Kidney (tissue), 13 donors: ENCODE measurements at regions not wholly inside any gene's neighbourhood (a gene's known extent, or its start where the extent isn't known, plus 50 kb on each side); places are given as distances from the start of the nearest gene placed in this dataset.

Source experiments
- DNase-seq, 5 donors: peaks; one replicate each; pipeline ENCODE4 v3.0.0-alpha.2; 2013 to 2020
- FAIRE-seq: peaks from 2 replicates; lab custom pipeline; 2012; peaks lifted over from hg19 to GRCh38; lab: Jason Lieb, UNC
- H3K27ac ChIP-seq, 2 donors: one replicate each; pipeline ENCODE4 v1.7.0; 2013; ENCODE audit warnings: low read depth in 2 of 2, low read length in 2 of 2, inconsistent platforms in 1 of 2
- H3K27me3 ChIP-seq: one replicate; pipeline ENCODE4 v1.7.1; 2013; ENCODE audit warnings: low read length, inconsistent platforms; ENCODE audit not compliant: control insufficient read depth, insufficient read depth
- H3K36me3 ChIP-seq, 3 donors: one replicate each; pipeline versions ENCODE4 v1.7.0 to v1.7.1; 2013; ENCODE audit warnings: low read length in 3 of 3, control low read depth in 1 of 3, inconsistent platforms in 1 of 3; ENCODE audit not compliant: insufficient read depth in 3 of 3, control insufficient read depth in 2 of 3
- H3K4me1 ChIP-seq, 3 donors: one replicate each; pipeline versions ENCODE4 v1.7.0 to v1.7.1; 2013; ENCODE audit warnings: low read length in 3 of 3, inconsistent platforms in 1 of 3, low read depth in 1 of 3; ENCODE audit not compliant: control insufficient read depth in 2 of 3, insufficient read depth in 2 of 3
- H3K4me3 ChIP-seq, 3 donors: one replicate each; pipeline versions ENCODE4 v1.7.0 to v1.8.1; 2013; ENCODE audit warnings: low read length in 3 of 3, control low read depth in 1 of 3, inconsistent platforms in 1 of 3
- H3K9ac ChIP-seq, 3 donors: one replicate each; pipeline versions ENCODE4 v1.7.0 to v1.7.1; 2013; ENCODE audit warnings: low read length in 3 of 3, control low read depth in 1 of 3, inconsistent platforms in 1 of 3
- H3K9me3 ChIP-seq, 3 donors: one replicate each; pipeline versions ENCODE4 v1.7.0 to v1.7.1; 2013; ENCODE audit warnings: low read length in 3 of 3, control low read depth in 1 of 3, inconsistent platforms in 1 of 3; ENCODE audit not compliant: control insufficient read depth in 2 of 3, insufficient read depth in 1 of 3
- CTCF ChIP-seq: IDR thresholded peaks from 3 replicates; pipeline ENCODE4 v1.5.1; 2012; ENCODE audit warnings: mild to moderate bottlenecking, moderate library complexity, borderline replicate concordance; ENCODE audit not compliant: insufficient read depth; ENCODE audit errors: extremely low read depth
- intact Hi-C: fragments of 100-400 bp; cut with DNase I; formaldehyde crosslinking; loops from one replicate; pipeline ENCODE4 v1.11.1; 2022
- donor health status: control.
- donor health status: control.
- donor health status: control.
- donor health status: control.
- donor health status: control.
- donor health status: DM: yes; HTN: yes; CAD: no.
- donor health status: Normal renal cell carcinoma (clear cell type).

DNA sequence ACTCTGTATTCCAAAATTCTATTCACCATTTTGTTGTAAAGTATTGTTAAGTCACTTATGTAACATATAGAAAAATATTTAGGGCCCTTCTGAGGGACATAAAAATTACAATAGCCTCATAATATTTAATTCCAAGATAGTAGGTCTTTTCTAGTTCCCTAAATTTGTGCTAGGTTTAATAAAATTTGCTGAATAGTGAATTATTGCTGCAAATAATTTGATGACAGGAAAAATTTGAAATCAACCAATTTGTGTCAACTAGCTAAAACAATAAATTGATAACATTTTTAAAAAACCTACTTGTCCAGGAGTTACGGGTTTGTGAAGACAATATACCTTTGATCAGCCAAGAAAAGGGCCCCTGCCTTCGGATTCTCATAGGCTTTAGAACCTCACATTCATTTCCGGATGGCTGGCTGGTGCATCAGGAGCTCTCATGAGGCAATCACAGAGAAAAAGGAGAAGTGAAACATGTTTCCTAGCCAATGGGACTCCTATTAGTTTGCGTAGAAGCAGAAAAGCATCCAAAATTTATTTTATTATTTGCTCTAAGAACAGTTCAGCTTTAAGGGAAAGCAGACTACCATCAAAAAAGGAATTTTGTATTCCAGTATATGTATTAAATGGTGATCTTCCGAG, 177.2 kb downstream of the LRRC3B start:
- intact Hi-C loops, result no loop called here
- no peaks in the 10 kb centered on the region for H3K36me3 ChIP-seq
- no peak overlapping the region for H3K9ac ChIP-seq
- no peaks in the 10 kb centered on the region for H3K27me3 ChIP-seq
- no peak overlapping the region for H3K27ac ChIP-seq
- FAIRE-seq, result no peak
- no peaks in the 10 kb centered on the region for H3K4me1 ChIP-seq
- no peak overlapping the region for H3K4me3 ChIP-seq
- H3K9me3 ChIP-seq, result no peaks in the 10 kb centered on the region
- no peak for DNase-seq
- TF ChIP-seq CTCF, result no peak

GRCh38 chr3:26807272-26807671, 184.7 kb downstream of the LRRC3B start:
- intact Hi-C loops, result no loop called here
- no peaks in the 10 kb centered on the region for H3K36me3 ChIP-seq
- DNase-seq, result no peak
- TF ChIP-seq CTCF, result no peak
- H3K4me1 ChIP-seq, result no peaks in the 10 kb centered on the region
- FAIRE-seq, result no peak
- no peaks in the 10 kb centered on the region for H3K27me3 ChIP-seq
- H3K27ac ChIP-seq, result no peak overlapping the region
- no peak overlapping the region for H3K9ac ChIP-seq
- no peak overlapping the region for H3K4me3 ChIP-seq
- H3K9me3 ChIP-seq, result no peaks in the 10 kb centered on the region

- peaks cover 0 to 12% (median 9%) of the 10 kb centered on the region in 3 donors for H3K9me3 ChIP-seq
- H3K36me3 ChIP-seq, result no peaks in the 10 kb centered on the region
- DNase-seq (peak in 1 of 5 donors; percentile 48), FAIRE-seq (no peak)
- H3K27me3 ChIP-seq, result no peaks in the 10 kb centered on the region
- no peak overlapping the region for H3K9ac ChIP-seq
- intact Hi-C loops, result no loop called here
- no peak overlapping the region for H3K27ac ChIP-seq
- no peak overlapping the region for H3K4me3 ChIP-seq
- TF ChIP-seq CTCF, result no peak
- no peaks in the 10 kb centered on the region for H3K4me1 ChIP-seq
Observed at GRCh38 chr3:26825454-26825853, 202.9 kb downstream of the LRRC3B start.

GRCh38 chr3:26827169-26827568, 204.6 kb downstream of the LRRC3B start:
- H3K36me3 ChIP-seq, result no peaks in the 10 kb centered on the region
- H3K27me3 ChIP-seq, result no peaks in the 10 kb centered on the region
- FAIRE-seq, result no peak

More at GRCh38 chr3:26827169-26827568, 204.6 kb downstream of the LRRC3B start:
- no peak overlapping the region for H3K27ac ChIP-seq
- no peak overlapping the region for H3K9ac ChIP-seq
- no peak for TF ChIP-seq CTCF
- H3K4me1 ChIP-seq, result no peaks in the 10 kb centered on the region
- H3K9me3 ChIP-seq, result peaks cover 0 to 6% (median 5%) of the 10 kb centered on the region in 3 donors
- no peak overlapping the region for H3K4me3 ChIP-seq
- DNase-seq, result peak in 1 of 5 donors; percentile 45
- intact Hi-C loops, result no loop called here
